HG03432 (cell line): ENCODE measurements at regions not wholly inside any gene's neighbourhood (a gene's known extent, or its start where the extent isn't known, plus 50 kb on each side); places are given as distances from the start of the nearest gene placed in this dataset.
"Not testable (repeated sequence)": the region's sequence is repeated elsewhere in the genome, so short reads cannot be mapped to it uniquely, and the experiment has no call there.

Experiments
- ATAC-seq: cut with Tn5 transposase; IDR thresholded peaks from one replicate; pipeline ENCODE4 v1.9.1; 2021; ENCODE audit warnings: mild to moderate bottlenecking, moderate library complexity; ENCODE audit not compliant: unreplicated experiment

DNA sequence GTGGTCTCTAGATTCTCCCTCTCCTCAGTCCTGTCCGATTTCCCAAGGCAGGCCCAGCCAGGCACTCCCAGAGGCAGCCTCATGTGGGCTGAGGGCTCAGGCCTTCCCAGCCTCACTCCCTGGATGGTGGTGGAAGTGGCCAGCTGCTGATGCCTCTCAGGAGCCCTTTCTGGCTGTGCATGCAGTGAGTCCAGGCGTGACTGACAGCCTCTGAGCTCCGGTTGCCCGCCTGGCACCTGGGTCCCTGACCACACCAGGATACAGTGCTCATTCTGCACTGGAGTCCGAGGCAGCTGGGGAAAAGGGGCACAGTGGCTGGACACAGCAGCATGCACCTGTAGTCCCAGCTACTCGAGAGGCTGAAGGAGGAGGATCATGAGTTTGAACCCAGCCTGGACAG, 132.6 kb downstream of the CUL2 start:
- ATAC-seq: no peak

DNA sequence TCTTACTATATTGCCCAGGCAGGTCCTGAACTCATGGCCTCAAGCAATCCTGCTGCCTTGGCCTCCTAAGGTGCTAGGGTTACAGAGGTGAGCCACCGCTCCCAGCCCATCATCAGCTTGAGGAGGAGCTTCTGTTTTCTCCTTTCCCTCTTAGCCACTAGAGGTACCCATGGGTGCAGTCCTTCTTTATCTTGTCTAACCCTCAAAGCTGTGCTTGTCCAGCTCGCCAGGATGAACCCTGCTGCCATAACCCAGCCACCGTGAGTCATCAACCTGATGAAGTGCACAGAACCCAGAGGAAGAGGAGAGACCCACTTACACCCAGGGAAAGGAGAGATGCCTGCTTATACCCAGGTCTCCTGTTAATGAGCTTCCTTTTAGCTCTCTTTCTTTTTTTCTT, 133.4 kb downstream of the CUL2 start:
- no peak for ATAC-seq

DNA sequence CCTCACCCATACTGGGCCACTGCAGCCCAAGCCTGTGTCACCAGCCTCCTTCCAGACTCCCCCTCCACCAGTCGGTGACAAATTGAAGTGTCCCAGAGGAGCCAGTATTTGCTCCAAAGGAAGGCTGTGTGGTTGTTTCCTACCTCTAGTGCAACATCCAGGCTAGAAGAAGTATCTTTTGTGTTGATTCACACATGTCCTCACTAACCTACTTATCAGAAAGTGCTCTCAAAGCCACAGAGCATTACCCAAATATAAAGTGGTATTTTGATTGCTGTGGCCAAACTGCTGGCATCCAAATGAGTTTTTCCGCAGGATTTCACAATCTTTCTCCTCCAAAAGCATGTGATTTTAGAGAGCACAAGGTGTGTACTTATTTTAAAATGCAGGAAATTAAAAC, 134.8 kb downstream of the CUL2 start:
- ATAC-seq: no peak

DNA sequence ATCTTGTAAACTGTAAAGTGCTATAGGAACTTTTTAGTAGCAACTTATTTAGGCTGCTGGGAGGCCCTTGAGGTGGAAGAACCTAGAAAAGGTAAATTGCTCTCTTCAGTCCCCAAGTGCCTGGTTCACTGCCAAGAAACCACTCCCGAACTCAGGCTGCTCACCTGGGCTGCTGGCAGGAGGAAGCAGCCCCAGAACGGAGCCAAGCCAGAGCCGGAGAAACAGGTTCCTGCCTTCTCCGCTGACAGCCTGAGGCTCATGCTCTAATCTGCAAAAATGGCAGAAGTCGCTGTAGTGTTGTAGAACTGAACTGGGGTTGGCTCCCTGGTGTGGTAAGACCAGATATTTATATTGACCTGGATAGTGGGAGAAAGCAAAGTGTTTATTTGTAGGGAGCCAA, 136.0 kb downstream of the CUL2 start:
- no peak for ATAC-seq

DNA sequence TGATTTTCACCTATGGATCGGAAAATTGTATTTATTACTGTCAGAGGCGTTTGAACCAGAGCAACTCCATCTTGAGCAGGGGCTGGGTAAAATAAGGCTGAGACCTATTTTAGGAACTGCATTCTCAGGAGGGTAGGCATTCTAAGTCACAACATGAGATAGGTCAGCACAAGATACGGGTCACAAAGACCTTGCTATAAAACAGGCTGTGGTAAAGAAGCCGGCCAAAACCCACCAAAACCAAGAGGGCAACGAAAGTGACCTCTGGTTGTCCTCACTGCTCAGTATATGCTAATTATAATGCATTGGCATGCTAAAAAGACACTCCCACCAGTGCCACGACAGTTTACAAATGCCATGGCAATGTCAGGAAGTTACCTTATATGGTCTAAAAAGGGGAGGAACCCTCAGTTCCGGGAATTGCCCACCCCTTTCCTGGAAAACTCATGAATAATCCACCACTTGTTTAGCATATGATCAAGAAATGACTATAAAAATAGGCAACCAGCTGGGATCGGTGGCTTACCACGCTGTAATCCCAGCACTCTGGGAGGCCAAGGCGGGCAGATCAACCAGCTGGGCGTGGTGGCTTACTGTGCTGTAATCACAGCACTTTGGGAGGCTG, 136.3 kb upstream of the PARD3 start:
- ATAC-seq: not testable (repeated sequence)

DNA sequence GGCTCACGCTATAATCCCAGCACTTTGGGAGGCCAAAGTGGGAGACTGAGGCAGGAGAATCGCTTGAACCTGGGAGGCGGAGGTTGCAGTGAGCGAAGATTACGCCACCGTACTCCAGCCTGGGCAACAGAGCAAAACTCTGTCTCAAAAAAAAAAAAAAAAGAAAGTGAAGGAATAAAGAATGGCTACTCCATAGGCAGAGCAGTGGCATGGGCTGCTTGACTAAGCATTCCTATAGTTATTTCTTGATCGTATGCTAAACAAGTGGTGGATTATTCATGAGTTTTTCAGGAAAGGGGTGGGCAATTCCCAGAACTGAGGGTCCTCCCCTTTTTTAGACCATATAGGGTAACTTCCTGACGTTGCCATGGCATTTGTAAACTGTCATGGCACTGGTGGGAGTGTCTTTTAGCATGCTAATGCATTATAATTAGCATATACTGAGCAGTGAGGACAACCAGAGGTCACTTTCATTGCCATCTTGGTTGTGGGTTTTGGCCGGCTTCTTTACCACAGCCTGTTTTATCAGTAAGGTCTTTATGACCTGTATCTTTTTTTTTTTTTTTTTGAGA, 130.9 kb upstream of the PARD3 start:
- ATAC-seq: not testable (repeated sequence)

DNA sequence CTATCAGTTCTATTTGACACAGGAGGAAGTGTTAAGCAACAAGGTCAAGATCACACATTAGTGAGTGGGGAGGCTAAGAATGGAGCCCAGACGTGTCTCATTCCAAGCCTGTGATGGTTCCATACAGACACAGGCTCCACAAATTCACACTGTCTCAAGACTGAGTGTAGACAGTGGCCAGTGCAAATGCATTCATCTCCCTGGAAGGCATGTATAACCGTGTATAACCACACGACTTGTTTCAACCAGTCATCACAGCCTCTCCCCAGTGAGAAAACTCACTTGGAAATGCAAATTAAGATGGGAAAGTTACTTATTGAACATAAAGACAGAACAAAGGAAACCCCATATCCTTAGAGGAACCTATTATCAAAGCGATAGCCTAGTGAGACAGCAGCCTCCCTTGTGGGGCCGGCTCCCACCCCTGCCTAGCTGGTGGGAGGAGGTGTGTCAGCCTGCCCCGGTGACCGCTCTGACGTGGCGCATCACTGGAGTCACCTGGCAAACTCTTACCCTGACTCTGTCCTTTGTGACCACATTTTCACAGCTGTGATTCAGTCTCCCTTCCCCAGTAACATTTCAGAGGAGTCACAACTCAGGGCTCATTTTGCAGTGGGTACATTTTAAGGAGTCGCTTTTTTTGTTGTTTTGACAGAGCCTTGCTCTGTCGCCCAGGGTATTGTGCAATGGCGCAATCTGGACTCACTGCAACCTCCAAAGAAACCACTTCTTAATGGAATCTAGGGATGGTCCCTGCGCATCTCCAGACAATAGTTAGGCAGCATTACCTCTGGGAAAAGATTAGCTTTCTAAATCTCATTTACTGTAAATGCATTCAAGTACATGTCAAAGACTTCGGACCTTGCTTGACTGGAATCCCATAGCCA, 126.6 kb upstream of the PARD3 start:
- peak; percentile 77 for ATAC-seq

DNA sequence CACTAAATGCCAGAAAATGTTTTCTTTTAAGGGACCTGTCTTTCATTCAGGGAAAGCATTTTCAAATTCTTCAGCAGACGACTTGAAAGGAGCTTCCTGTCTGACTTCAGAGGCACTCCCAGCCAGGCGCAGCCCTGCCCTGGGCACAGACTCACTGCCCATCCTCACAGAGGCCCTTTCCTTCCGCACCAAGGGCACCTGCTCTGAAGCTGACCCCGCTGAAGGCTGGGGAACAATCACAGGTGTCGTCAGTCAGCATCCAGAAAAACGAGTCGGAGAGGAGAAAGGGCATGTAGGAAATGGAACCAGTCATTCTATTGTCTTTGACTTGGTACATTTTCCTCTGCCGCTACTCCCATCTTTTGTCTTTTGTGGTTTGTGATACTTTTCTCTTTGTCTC, 125.3 kb upstream of the PARD3 start:
- ATAC-seq: no peak

DNA sequence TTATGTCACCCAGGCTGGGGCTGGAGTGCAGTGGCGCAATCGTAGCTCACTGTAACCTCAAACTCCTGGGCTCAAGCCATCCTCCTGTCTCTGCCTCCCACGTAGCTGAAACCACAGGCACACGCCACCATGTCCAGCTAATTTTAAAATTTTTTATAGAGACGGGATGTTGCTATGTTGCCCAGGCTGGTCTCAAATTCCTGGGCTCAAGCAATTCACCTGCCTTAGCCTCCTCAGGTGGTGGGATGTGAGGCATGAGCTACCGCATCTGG, 123.2 kb upstream of the PARD3 start:
- no peak for ATAC-seq

DNA sequence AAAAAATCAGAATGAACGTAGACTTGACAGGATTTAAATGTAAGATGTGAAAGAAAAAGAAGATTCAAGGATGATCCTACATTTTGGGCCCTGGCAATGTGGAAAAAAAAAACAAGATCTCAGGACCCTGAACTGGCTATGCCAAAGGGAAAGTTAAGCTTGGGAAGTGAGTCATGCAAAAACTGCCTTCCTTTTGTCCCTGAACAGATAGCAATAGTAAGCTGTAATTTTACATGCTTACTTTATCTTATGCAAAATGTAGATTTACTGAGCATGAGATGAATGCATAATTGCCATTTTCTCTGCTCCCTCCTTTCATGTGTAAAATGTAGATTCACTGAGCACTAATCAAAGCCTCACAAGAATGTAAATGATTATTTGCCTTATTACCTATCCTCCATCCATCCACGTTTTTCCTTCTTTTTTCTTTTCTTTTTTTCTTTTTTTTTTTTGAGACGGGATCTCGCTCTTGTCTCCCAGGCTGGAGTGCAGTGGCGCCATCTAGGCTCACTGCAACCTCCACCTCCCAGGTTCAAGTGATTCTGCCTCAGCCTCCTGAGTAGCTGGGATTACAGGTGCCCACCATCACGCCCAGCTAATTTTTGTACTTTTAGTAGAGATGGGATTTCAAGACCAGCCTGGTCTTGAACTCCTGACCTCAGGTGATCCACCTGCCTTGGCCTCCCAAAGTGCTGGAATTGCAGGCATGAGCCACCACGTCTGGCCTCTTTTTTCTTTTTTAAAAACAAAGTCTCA, 122.7 kb upstream of the PARD3 start:
- not testable (repeated sequence) for ATAC-seq

DNA sequence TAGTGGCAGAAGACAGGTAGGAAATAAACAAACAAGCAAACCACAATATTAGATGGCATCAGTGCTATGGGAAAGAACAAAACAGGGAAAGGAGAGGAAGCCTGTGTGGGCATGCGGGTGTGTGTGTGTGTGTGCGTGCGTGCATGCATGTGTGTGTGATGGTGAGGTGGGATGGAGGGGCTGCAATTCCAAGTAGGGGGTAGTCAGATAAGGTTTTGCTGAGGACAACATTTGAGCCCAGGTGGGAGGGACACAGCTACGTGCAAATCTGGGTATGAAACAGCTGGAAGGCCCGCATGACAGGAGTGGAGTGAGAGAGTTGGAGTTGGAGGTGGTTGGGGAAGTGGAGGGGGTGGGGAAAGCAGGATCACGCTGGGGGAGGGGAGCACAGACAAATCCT, 121.0 kb upstream of the PARD3 start:
- no peak for ATAC-seq

DNA sequence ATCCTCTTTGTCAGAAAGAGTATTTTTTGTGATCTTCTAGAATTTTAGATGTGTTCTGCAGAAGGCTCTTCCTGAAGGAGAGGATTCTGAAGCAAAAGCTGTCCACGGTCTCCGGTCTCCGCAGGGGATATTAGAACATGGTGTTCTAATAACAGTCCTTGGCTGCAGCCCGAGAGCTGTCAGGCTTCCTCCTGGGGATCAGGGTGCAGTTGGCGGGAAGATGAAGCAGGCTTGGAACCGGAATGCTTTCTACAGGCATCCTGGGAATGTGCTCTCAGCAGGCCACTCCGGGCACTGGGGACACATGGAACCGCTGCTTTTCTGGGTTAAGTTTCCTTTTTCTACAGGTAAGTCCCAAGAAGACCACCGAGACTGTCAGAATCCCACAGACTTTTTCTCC, 118.6 kb upstream of the PARD3 start:
- ATAC-seq: no peak

DNA sequence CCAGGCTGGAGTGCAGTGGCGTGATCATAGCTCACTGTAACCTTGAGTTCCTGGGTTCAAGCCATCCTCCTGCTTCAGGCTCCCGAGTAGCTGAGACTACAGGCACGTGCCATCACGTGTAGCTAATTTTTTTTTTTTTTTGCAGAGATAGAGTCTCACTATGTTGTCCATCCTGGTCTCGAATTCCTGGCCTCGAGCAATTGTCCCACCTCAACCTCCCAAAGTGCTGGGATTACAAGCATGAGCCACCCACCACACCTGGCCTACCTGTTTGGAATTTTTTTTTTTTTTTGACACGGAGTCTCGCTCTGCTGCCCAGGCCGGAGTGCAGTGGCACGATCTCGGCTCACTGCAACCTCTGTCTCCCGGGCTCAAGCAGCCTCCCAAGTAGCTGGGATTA, 117.1 kb upstream of the PARD3 start:
- ATAC-seq: no peak

DNA sequence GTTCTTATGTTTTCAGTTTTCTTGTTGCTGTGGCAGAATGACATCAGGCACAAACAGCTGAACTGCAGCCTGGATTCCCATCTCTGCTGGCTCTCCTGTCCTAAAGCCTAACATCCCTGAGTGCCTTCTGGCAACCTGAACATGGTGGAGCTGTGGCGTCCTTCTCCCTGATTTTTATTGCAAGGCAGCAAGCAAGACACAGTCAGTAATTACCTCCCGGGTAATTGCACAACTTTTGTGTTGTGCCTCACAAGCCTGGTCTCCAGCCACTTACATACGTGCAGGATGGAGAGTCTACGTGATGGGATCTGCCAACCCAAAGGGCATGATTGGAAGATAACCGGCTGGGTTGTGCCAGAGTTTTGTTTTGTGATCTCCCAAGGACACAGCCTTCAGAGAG, 116.1 kb upstream of the PARD3 start:
- ATAC-seq: no peak

DNA sequence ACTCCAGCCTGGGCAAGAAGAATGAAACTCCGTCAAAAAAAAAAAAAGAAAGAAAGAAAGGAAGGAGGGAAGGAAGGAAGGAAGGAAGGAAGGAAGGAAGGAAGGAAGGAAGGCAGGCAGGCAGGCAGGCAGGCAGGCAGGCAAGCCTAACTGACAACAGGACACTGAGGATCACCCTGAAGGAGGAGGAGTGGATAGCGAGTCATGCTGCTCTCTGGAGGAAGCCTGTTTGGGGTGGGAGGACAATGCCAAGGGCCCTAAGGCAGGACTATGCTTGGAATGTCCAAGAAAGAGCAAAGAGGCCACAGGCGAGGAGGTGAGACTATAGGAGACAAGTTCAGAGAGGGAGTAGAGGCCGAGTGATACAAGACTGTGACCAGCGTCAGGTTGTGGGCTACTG, 107.0 kb upstream of the PARD3 start:
- ATAC-seq: no peak

DNA sequence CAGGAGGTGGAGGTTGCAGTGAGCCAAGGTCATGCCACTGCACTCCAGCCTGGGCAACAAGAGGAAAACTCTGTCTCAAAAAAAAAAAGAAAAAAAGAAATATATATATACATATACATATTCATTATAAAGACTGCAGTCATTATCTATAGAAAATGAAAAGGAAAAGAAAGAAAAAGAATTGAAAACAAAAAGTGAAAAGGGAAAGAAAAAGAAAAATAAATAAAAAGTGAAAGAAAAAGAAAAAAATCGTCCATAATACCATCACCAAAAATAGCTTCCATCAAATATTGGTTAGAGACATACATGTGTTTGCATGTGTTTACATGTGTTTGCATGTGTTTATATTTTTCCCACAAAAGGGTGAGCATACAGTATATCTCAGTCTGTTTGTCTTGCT, 105.5 kb upstream of the PARD3 start:
- no peak for ATAC-seq

DNA sequence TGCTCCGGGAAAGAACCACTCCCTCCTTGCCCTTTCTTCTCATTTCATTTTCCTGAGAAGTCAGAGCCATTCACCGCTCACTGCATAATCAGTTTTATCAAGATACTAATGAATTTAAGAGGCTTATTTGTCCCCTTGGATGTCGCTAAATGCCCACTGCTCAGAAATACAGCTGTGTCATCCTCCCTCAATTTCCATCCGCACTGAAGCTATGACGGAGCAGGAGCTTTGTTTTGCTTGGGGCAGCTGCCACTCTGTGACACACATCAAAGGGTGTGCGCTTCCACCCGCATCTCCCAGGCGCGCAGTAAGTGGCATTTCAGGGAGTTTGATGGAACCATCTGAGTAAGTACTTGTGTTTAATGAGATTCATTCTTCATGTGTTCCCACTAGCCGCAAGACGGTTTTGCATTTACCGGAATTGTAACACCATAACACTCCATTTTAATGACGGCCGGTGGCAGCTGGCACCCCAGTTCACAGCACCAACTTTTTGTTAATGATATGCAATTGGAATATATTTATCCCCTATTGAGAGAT, 103.8 kb upstream of the PARD3 start:
- no peak for ATAC-seq

DNA sequence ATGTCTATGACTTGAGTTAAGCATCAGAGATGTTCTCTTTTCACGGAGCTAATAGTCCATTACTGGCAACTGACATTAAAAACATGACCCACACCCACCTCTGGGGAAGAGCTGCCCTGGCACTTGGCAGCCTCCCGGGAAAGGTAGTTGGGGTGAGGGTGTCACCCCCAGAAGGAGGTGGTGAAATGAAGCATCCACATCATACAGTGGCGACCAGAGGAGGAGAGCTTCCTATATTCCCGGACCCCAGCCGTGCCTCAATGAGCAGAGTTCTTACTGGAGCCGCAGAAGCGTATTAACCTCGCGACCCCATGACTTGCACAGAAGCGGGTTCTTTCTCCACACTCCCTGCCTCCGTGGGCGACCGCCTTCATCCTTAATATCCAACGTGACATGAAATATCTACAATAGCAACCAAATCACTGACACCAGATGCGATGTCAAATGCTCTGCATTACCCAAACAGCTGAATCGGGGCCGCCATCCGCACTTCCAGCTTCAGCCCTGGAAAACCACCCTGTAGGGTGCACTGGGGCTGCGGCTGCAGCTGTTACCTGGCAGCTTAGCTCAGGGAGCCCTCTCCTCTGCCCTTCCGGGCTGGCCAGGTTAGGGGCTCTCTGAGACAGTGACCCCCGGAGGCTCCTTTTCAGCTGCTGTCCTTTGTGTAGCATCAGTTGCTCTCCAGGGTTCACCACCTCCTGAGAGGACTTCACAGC, 103.1 kb upstream of the PARD3 start:
- ATAC-seq: no peak

DNA sequence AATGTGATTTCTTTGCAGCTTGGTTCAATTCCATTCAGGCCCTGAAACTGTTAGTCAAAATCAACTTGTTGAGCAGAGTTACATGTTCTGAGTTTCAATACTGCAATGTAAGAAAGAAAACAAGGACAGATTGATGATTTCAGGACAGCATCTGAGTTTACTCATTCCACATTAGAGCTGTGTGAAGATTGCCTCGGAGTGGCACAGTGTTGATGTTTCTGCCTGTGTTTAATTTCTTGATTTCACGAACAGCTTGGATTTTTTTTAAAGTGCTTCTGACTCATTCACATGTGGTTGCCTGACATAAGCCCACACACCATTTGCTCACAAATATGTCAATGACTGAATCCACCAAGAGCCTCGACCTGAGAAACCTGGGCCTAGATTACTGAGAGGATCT, 101.2 kb upstream of the PARD3 start:
- no peak for ATAC-seq

DNA sequence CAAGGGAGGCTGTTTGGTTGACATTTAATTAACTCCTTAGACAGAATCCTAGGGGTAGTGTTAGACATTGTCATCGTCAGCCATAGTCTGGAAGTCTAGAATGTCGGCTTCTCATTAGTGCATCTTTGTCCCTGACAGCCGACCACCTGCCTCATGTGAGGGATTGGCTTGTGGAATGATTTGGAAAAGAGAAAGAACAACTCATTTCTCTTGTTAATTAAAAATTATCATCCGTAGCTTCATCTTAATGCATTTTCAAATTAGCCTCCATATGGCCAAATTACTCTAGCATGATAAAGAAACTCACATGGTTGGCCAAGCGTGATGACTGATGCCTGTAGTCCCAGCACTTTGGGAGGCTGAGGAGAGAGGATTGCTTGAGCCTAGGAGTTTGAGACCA, 97.7 kb upstream of the PARD3 start:
- no peak for ATAC-seq

DNA sequence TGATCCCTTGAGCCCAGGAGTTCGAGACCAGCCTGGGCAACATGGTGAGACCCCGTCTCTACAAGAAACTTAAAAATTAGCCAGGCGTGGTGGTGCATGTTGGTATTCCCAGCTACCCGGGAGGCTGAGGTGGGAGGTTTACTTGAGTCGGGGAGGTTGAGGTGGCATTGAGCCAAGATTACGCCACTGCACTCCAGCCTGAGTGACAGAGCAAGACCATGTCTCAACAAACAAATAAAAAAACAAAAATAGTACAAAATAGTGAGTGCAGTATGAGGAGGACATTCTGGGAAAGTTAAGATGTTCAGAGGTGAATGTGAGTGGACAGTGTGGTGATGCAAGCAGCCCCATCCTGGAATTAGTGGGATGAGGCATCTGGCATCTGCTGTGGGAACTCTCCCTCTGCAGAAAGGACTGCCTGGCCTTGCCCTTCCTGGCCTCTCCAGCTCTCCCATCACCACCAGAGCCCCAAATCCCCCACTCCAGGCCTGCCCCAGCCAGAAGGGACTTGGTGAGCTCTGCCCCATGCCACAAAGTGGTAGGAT, 96.6 kb upstream of the PARD3 start:
- no peak for ATAC-seq
